ENCODE measurements at regions not wholly inside any gene's neighbourhood (a gene's known extent, or its start where the extent isn't known, plus 50 kb on each side); places are given as distances from the start of the nearest gene placed in this dataset.

DNA sequence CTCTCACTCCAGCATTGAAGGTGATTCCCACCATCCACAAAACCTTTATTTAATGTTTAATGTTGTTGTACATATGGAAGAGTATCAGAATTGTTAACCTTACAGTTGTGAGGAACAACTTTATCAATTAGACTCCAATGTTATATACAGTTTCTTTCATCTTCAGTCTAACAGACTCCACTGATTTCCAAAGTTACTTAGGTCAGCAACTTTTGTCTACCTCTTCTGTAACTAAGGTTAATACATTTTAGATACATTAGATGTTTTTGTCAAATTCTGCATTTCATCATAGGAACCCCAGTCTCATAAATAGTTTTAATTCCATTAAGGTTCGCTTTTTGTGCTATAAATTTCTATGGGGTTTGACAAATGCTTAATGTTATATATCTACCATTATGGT, 223.9 kb upstream of the POM121L12 start:
- intact Hi-C loops (cut with micrococcal nuclease; ENCODE audit: unreplicated experiment): no loop called here
- Histone ChIP-seq H3K27ac (no peak overlapping the region), H3F3A (ENCODE audit: insufficient read depth, low read depth) (no peaks in the 10 kb centered on the region), H3K79me2 (ENCODE audit: low read depth) (no peaks in the 10 kb centered on the region), H4K20me1 (ENCODE audit: insufficient read depth) (no peaks in the 10 kb centered on the region), H3K9me2 (ENCODE audit: insufficient read depth) (no peaks in the 10 kb centered on the region), H2AFZ (no peak overlapping the region), H3K4me2 (no peak overlapping the region), H3K36me3 (ENCODE audit: low read depth) (no peaks in the 10 kb centered on the region), H3K4me3 (no peak overlapping the region), H3K27me3 (ENCODE audit: insufficient read depth, low read depth) (peaks cover 7% of the 10 kb centered on the region; the same call in 1 of the 2 replicates), H3K4me1 (replicated peaks; ENCODE audit: insufficient read depth) (no peaks in the 10 kb centered on the region), H3K9me3 (ENCODE audit: insufficient read depth, low read depth) (no peaks in the 10 kb centered on the region)
- TF ChIP-seq EZH2 (IDR thresholded peaks at IDR 0.05; ENCODE audit: low read depth): no peak
- TF ChIP-seq, protein P1, sequence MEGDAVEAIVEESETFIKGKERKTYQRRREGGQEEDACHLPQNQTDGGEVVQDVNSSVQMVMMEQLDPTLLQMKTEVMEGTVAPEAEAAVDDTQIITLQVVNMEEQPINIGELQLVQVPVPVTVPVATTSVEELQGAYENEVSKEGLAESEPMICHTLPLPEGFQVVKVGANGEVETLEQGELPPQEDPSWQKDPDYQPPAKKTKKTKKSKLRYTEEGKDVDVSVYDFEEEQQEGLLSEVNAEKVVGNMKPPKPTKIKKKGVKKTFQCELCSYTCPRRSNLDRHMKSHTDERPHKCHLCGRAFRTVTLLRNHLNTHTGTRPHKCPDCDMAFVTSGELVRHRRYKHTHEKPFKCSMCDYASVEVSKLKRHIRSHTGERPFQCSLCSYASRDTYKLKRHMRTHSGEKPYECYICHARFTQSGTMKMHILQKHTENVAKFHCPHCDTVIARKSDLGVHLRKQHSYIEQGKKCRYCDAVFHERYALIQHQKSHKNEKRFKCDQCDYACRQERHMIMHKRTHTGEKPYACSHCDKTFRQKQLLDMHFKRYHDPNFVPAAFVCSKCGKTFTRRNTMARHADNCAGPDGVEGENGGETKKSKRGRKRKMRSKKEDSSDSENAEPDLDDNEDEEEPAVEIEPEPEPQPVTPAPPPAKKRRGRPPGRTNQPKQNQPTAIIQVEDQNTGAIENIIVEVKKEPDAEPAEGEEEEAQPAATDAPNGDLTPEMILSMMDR (conservative IDR thresholded peaks at IDR 0.05): no peak
- POLR2A ChIA-PET (ENCODE audit: unreplicated experiment): no interaction called here
- no TSS peak for BruUV-seq (replicated peaks)
- CTCF ChIA-PET: no interaction called here
- no peak for DNase-seq

DNA sequence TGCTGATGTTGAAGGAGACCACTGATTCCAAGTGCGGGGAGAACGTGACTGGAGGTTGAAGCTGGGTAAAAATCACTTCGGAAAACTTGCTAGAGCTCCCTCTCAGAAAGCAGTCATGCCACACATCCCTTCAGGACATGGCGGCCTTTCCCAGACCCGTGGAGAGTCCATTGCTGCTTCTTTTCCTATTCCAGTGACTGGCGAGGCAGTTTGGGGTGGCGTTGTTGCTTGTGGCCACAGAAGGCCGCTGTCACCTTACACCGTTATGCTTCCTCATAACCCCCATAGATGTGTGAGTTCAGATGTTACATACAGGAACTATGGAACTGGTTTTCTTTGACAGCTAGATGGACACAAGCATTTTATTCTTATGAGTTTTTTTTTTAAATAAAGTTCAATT, 235.6 kb upstream of the POM121L12 start:
- Histone ChIP-seq H3K36me3 (ENCODE audit: low read depth) (no peaks in the 10 kb centered on the region), H3K4me2 (no peak overlapping the region), H2AFZ (0 out of 2 replicates have a peak overlapping the region, but pooled peaks have one; percentile 9), H3K9me3 (ENCODE audit: insufficient read depth, low read depth) (no peaks in the 10 kb centered on the region), H3K9me2 (ENCODE audit: insufficient read depth) (no peaks in the 10 kb centered on the region), H4K20me1 (ENCODE audit: insufficient read depth) (no peaks in the 10 kb centered on the region; the same call in 1 of the 2 replicates), H3K79me2 (ENCODE audit: low read depth) (no peaks in the 10 kb centered on the region), H3K4me1 (replicated peaks; ENCODE audit: insufficient read depth) (no peaks in the 10 kb centered on the region), H3F3A (ENCODE audit: insufficient read depth, low read depth) (no peaks in the 10 kb centered on the region), H3K4me3 (no peak overlapping the region), H3K27ac (no peak overlapping the region), H3K27me3 (ENCODE audit: insufficient read depth, low read depth) (peaks cover 30% of the 10 kb centered on the region; the same call in 1 of the 2 replicates)
- BruUV-seq (replicated peaks): no TSS peak
- intact Hi-C loops (cut with micrococcal nuclease; ENCODE audit: unreplicated experiment): no loop called here
- TF ChIP-seq EZH2 (IDR thresholded peaks at IDR 0.05; ENCODE audit: low read depth): no peak
- TF ChIP-seq, protein P1 (conservative IDR thresholded peaks at IDR 0.05): no peak
- no peak for DNase-seq
- ChIA-PET CTCF (no interaction called here), POLR2A (ENCODE audit: unreplicated experiment) (no interaction called here)

- Histone ChIP-seq H3K27ac (no peak overlapping the region), H3K9me2 (ENCODE audit: insufficient read depth) (no peaks in the 10 kb centered on the region), H3K9me3 (ENCODE audit: insufficient read depth, low read depth) (no peaks in the 10 kb centered on the region), H3K79me2 (ENCODE audit: low read depth) (no peaks in the 10 kb centered on the region), H3K36me3 (ENCODE audit: low read depth) (no peaks in the 10 kb centered on the region), H2AFZ (no peak overlapping the region), H3K4me2 (no peak overlapping the region), H3K27me3 (ENCODE audit: insufficient read depth, low read depth) (peaks cover 30% of the 10 kb centered on the region; the same call in 1 of the 2 replicates), H3K4me1 (replicated peaks; ENCODE audit: insufficient read depth) (no peaks in the 10 kb centered on the region), H4K20me1 (ENCODE audit: insufficient read depth) (no peaks in the 10 kb centered on the region; the same call in 1 of the 2 replicates), H3K4me3 (no peak overlapping the region), H3F3A (ENCODE audit: insufficient read depth, low read depth) (no peaks in the 10 kb centered on the region)
- intact Hi-C loops (cut with micrococcal nuclease; ENCODE audit: unreplicated experiment): no loop called here
- no peak for TF ChIP-seq EZH2 (IDR thresholded peaks at IDR 0.05; ENCODE audit: low read depth)
- no TSS peak for BruUV-seq (replicated peaks)
- CTCF ChIA-PET: no interaction called here
- POLR2A ChIA-PET (ENCODE audit: unreplicated experiment): no interaction called here
- DNase-seq: no peak
Measured at GRCh38 chr7:52797801-52798200, 237.6 kb upstream of the POM121L12 start.

DNA sequence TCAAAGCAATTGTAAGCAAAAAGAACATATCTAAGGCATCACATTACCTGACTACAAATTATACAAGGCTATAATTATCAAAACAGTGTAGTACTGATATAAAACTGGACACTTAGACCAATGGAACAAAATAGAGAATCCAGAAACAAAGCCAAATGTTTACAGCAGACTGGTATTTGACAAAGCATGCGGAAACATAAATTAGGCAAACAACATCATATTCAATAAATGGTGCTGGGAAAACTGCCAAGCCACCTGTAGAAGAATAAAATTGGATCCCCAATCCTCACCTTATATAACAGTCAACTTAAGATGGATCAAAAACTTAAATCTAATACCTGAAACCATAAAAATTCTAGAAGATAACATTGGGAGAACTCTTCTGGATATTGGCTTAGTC, 240.8 kb upstream of the POM121L12 start:
- Histone ChIP-seq H4K20me1 (ENCODE audit: insufficient read depth) (no peaks in the 10 kb centered on the region), H2AFZ (no peak overlapping the region), H3K9me3 (ENCODE audit: insufficient read depth, low read depth) (no peaks in the 10 kb centered on the region), H3K27ac (no peak overlapping the region), H3K36me3 (ENCODE audit: low read depth) (no peaks in the 10 kb centered on the region), H3K4me2 (no peak overlapping the region), H3F3A (ENCODE audit: insufficient read depth, low read depth) (no peaks in the 10 kb centered on the region), H3K4me1 (replicated peaks; ENCODE audit: insufficient read depth) (no peaks in the 10 kb centered on the region), H3K9me2 (ENCODE audit: insufficient read depth) (no peaks in the 10 kb centered on the region), H3K27me3 (ENCODE audit: insufficient read depth, low read depth) (peaks cover 11% of the 10 kb centered on the region; the same call in 1 of the 2 replicates), H3K4me3 (no peak overlapping the region), H3K79me2 (ENCODE audit: low read depth) (no peaks in the 10 kb centered on the region)
- TF ChIP-seq, protein P1 (conservative IDR thresholded peaks at IDR 0.05): no peak
- no peak for TF ChIP-seq EZH2 (IDR thresholded peaks at IDR 0.05; ENCODE audit: low read depth)
- no peak for DNase-seq
- BruUV-seq (replicated peaks): no TSS peak
- intact Hi-C loops (cut with micrococcal nuclease; ENCODE audit: unreplicated experiment): no loop called here
- ChIA-PET CTCF (no interaction called here), POLR2A (ENCODE audit: unreplicated experiment) (no interaction called here)
